GM21526 (cell line): ENCODE measurements at regions not wholly inside any gene's neighbourhood (a gene's known extent, or its start where the extent isn't known, plus 50 kb on each side); places are given as distances from the start of the nearest gene placed in this dataset.

Source experiments
- ATAC-seq: cut with Tn5 transposase; IDR thresholded peaks from one replicate; pipeline ENCODE4 v1.9.1; 2021; ENCODE audit warnings: moderate library complexity; ENCODE audit not compliant: unreplicated experiment, low FRiP score

DNA sequence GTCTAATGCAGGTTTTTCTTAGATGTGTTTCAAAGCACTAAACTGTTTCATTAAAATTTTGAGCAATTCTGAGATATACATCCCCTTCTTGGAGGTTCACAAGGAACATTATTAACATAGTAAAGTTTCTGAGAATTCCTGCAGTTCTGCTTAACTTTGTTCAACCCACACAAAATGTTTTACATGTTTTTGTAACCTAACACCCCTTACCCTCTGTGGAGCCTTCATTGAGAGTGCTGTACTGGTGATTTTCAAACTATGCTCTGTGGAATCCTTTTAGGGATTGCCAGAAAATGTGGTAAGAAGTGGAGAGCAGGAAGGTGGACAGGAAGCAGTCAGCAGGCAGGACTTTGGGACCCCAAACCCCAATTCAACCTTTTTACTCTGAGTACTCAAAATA lies 53.6 kb upstream of the ABCB5 start:
- ATAC-seq: no peak

GRCh38 chr7:20562461-20562860 lies 53.0 kb upstream of the ABCB5 start:
- ATAC-seq: no peak
